GM19324 (cell line): ENCODE measurements at regions not wholly inside any gene's neighbourhood (a gene's known extent, or its start where the extent isn't known, plus 50 kb on each side); places are given as distances from the start of the nearest gene placed in this dataset.
"Not testable (repeated sequence)": the region's sequence is repeated elsewhere in the genome, so short reads cannot be mapped to it uniquely, and the experiment has no call there.

Experiments
- ATAC-seq: cut with Tn5 transposase; IDR thresholded peaks from one replicate; pipeline ENCODE4 v1.9.1; 2021; ENCODE audit warnings: mild to moderate bottlenecking, moderate library complexity; ENCODE audit not compliant: unreplicated experiment, low FRiP score

GRCh38 chr7:26071622-26072456, 80.2 kb upstream of the NFE2L3 start:
- ATAC-seq, result no peak

DNA sequence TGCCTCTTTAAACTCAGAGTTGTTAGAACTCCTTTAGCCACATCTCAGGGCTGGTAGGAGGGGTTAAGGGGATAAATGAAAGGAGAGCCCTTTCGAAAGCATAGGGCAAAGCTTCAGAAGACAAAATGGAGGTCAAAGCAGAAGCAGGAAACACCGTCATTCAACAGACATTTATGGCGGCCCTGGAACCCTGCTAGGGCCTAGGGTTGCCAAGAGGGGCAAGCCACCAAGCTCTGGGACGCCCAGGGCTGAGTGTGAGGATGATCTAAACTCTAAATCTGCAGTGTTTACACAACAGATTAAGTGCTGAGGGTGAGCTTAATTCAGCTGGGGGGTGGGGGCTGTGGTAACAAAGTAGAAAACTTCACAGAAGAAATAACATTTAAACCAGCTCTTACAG, 79.0 kb upstream of the NFE2L3 start:
- no peak for ATAC-seq

- ATAC-seq, result no peak
These were observed 77.1 kb upstream of the NFE2L3 start for GRCh38 chr7:26074919-26075318.

- no peak for ATAC-seq
These were observed 75.3 kb upstream of the NFE2L3 start for GRCh38 chr7:26076691-26077090.

DNA sequence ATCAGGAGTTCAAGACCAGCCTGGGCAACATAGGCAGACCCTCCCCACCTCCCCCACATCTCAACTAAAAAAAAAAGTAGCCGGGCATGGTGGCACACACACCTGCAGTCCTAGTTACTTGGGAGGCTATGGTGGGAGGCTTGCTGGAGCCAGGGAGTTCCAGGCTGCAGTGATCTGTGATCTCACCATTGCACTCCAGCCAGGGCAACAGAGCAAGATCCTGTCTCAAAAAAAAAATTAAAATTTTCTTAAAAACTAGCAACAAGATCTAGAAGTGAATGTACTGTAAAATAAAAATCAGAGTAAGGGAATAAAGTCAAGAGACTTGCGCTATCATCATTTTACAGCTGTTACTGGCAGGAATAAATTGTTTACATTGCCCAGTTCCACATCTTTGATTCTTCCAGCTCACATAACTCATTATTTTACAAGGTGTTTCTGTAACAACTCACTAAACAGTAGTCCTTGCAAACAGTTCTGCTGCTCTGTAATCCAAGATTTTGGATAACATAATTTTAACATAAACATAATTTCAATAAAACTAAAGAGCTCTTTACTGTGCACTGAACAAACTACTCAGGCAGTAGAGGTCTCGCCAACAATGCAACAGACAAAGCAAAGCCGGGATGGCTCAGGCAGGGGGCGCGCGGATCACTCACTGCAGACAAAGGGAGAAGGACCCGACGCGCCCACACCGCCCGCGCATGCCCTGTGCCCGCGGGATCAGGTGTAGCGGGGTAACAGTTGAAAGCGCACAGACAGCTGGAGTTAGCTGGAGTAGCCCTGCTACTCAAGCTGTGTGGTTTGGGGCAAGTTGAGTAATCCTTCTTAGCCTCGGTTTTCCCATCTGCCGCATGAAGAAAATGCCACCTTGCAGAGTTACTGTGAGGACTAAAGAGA, 73.3 kb upstream of the NFE2L3 start:
- peak; percentile 81 for ATAC-seq

- no peak for ATAC-seq
These were observed 70.4 kb upstream of the NFE2L3 start for GRCh38 chr7:26081638-26082037.

DNA sequence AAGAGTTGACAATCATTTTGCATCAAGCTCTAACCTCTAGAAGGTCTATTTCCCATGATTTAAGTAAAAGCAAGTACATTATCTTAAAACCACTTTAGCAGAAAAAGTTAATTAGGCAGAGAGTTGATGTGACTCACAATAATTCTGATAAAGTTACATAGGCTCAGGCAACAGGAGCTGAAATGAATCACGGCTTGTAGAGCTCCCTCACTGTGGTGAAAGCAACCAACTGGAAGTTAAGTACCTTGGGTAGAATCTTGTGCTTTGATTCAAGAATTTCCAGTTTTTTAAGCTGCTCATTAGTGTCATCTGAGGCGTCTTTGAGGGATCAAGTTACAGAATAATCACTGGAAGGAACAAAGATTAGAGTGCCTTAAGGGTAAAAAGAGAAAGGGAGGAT, 68.9 kb upstream of the NFE2L3 start:
- no peak for ATAC-seq

DNA sequence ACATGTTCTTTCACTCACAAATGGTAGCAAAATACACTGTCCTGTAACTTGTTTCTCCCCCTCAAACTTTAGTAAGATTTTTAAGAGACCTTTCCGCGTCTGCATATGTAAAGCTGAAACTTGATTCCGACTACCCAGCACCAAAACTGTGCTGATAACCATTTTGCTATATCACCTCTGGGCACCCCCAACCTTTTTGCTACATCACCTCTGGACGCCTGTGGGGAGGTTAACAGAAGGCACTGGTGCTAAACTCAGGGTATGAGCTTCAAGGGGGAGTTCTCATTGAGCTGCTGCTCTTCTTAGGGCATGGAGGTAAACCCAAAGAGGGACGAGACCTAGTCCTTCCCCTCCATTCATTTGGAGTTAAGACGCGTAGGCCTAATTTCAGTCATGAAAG, 67.6 kb upstream of the NFE2L3 start:
- no peak for ATAC-seq

GRCh38 chr7:26085771-26086170, 66.2 kb upstream of the NFE2L3 start:
- no peak for ATAC-seq

- ATAC-seq, result no peak
These were observed 64.5 kb upstream of the NFE2L3 start for GRCh38 chr7:26087321-26088091.

GRCh38 chr7:26089469-26089868, 62.5 kb upstream of the NFE2L3 start:
- ATAC-seq, result not testable (repeated sequence)

- ATAC-seq, result no peak
These were observed 61.0 kb upstream of the NFE2L3 start for GRCh38 chr7:26090927-26091519.

DNA sequence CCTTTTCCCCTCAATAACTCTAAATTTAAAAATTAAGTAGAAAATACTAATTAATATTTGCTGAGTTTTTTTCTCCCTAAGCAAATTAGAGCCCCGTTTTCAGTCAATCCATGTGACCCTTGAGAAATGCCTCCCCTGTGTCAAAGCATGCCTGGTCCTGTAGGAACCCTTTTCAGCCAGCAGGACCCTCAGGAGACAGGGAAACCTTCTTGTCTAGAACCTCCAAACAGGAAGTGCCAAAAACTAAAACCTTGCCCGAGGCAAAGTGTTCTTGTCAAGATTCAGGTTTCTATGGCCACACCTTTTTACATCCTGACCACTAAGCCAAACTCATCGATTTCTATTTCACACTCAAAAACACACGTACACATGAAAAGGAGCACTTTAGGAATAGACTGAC, 60.1 kb upstream of the NFE2L3 start:
- ATAC-seq, result no peak

DNA sequence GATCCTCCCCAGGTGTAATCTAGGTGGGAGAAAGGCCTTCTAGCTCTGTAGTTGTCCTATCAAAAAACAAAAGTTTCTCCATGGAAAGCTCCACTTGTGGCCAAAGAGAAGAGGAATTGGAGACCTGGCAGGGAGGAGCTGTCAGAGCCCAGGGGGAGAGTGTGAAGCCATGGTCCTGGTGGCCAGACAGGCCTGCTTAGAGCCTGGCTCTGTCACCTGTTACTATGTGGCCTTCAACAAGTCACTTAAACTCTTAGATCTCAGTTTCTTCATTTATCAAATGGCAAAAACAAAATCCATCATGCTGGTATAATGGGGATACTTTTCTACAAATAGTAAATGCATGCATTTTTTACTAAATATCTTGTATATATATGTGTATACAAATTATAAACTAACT, 59.0 kb upstream of the NFE2L3 start:
- ATAC-seq, result no peak

GRCh38 chr7:26096136-26096535, 55.9 kb upstream of the NFE2L3 start:
- ATAC-seq, result no peak

DNA sequence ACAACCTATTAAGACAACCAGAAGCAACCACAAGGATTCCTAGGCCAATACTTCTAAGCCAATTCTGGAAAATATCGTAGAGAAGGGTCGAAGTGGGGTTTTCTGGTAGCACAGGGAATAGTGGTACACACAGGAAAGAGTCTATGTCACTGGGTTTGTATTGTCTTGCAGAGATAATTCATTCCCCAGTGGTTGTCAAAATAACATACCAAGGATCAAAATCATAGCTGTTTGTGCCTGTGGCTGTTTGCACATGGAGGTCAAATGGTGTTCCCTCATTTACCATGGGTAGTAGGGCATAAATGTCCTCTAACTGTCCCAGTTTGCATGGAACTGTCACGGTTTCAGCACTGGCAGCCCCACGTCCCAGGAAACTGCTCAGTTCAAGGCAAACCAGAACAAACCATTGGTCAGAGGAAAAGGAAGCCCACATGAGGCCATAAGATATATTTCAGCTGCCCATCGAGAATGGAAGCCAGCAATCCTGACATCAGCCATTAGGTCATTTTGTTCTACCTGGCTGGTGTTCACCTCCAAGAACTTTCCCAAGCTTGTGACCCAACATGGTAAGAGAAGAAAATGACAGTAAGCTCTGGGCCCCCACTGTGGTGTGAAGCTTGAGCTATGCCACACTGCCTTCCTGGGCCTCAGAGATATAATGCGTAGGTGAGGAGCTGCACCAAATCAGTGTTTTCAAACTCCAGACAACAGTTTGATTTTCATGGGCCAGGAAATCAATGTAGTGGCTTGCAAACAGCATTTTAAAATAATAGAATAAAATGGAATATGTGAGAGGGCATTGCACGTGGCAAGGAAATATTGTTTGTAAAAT, 53.9 kb upstream of the NFE2L3 start:
- no peak for ATAC-seq

- ATAC-seq, result no peak
These were observed 52.8 kb upstream of the NFE2L3 start for GRCh38 chr7:26099236-26099635.

DNA sequence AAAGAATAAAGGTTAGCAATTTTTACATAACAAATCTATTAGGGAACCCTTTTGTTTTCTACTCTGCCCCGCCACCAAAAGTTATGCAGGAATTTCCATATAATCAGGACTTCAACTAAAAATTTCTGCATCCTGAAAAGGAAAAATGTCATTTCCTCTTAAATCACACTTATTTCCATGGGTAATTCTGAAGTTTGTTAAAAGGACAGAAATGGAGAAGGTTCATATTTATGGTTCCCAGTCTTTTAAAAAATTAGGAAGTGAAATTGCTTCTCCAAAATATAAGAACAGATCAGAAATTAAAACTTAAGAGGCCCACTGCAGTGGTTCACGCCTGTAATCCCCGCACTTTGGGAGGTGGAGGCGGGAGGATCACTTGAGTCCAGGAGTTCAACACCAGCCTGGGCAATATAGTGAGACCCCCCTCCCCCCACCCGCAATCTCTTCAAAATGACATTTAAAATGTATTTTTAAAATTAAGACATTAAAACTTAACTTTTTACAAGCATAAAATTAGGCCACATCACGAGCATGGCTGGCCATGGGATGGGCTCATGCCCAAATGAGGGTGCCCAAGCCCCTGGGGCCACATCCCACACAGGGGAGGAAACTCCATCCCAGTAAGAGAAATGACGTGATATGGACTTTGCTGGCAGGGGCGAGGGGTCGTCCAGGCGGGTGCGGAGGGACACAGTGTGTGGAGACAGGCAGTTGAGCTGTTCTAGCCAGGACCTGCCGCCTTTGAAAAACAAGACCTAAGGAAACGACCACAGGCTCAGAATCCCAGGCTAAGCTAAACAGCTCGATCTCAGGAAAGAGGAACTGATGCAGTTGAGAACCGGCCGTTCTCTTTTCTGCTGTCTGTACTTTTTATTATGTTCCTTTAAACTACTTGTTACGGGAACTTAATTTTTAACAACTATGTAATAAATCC, 51.3 kb upstream of the NFE2L3 start:
- no peak for ATAC-seq
